AG10803 (cell line): ENCODE measurements at regions not wholly inside any gene's neighbourhood (a gene's known extent, or its start where the extent isn't known, plus 50 kb on each side); places are given as distances from the start of the nearest gene placed in this dataset.
"Not testable (repeated sequence)": the region's sequence is repeated elsewhere in the genome, so short reads cannot be mapped to it uniquely, and the experiment has no call there.

Experiments used
- DNase-seq: peaks from one replicate; pipeline ENCODE4 v3.0.0; 2010; ENCODE audit warnings: low read depth
- H3K4me3 ChIP-seq: 2 replicates; pipeline ENCODE4 v1.5.1; 2011; ENCODE audit warnings: mild to moderate bottlenecking, low read length, control low read depth

DNA sequence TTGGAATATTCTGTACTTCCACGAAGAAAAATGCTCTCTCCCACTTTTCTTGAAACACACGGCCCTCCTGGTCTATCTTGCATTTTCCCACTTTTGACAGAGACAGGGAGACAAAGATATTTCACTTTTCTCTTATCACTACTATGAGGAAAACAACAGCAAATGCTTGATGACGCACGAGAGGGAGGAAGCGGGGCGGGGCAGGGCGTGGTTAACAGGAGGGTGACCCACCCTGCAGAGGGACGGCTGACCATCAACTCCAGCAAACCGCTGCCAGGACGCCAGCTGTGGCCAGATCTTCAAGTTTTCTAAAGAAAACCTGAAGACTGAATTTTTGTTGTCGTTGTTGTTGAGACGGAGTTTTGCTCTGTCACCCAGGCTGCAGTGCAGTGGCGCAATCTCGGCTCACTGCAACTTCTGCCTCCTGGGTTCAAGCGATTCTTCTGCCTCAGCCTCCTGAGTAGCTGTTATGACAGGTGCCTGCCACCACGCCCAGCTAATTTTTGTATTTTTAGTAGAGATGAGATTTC lies 63.8 kb downstream of the NSUN5 start:
- H3K4me3 ChIP-seq, DNase-seq: not testable (repeated sequence)

DNA sequence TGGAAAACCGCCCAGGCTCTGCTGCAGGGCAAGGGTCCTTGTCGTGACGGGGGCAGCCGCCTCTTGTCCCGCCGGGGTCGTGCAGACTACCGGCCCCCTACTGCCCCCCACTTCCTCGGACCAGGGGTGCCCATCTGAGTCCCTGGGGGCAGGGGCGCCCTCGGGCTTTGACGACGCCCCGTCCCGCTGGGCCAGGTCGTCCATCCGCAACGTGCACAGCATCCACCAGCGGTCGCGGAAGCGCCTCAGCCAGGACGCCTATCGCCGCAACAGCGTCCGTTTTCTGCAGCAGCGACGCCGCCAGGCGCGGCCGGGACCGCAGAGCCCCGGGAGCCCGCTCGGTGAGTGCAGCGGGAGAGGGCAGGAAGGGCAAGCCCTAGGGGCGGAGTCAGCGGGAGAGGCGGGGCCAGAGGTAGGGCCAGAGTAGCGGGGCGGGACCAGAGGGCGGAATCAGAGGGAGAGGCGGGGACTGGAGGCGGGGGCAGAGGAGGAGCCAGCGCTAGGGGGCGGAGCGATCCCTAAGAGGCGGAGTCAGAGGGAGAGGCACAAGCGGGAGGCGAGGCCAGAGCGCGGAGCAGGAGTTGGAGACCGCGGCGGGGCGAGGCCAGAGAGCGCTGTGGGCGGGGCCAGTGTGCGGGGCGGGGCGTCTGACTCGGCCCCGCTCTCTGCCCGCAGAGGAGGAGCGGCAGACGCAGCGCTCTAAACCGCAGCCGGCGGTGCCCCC lies 73.5 kb downstream of the NSUN5 start:
- DNase-seq: not testable (repeated sequence)
- peak overlapping the region; percentile 44 for H3K4me3 ChIP-seq

DNA sequence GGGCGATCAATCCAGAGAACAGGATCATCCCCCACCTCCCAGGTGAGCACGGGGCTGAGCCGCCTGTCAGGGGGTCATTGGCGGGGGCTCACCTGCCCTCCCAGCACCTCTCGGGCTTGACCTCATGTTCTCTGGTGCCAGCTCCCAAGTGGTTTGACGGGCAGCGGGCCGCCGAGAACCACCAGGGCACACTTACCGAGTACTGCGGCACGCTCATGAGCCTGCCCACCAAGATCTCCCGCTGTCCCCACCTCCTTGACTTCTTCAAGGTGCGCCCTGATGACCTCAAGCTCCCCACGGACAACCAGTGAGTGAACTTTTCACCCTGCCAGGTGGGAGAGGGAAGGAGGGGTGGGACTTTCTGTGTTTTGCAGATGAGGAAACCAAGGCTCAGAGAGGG lies 82.9 kb downstream of the NSUN5 start:
- DNase-seq, H3K4me3 ChIP-seq: not testable (repeated sequence)

DNA sequence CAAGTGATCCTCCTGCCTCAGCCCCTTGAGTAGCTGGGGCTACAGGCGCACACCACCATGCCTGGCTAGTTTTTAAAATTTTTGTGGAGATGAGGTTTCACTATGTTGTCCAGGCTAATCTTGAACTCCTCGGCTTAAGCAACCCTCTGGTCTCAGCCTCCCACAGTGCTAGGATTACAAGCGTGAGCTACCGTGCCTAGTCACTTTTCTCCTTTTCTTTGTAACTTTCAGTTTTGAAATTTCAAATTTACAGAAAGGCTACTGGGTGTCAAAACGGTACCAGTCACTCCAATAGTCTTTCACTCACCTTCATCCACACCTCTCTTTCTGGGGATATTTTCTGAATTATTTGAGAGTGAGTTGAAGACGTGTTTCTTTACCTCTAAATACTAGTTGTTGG lies 86.9 kb downstream of the NSUN5 start:
- not testable (repeated sequence) for DNase-seq, H3K4me3 ChIP-seq

DNA sequence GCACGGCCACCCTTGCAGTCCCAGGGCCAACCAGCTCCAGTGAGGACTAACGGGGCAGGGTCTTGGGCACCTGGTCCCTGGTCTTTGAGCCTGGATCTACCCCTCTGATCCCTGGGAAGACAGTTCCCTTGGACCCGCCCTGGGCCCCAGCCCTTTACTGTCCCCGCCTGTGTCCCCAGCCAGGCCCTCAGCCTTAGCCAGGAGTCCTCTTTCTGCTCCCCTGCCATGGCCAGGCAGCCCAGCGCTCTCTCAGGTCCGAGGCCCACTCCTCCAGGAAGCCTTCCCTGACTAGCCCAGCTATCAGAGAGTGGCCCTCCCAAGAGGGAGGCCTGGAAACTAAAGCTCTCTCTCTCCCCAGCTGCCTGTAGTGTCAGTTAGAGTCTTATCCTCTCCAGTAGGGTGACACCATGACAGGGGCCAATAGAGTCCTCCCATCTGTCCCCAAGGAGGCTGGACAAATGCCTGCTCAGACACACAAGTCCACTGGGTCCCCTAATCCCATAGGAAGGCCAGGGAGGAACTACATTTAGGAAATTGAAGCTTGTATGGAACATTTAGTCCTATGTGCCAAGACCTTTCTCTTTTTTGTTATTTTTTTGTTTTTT lies 87.8 kb downstream of the NSUN5 start:
- DNase-seq, H3K4me3 ChIP-seq: not testable (repeated sequence)

DNA sequence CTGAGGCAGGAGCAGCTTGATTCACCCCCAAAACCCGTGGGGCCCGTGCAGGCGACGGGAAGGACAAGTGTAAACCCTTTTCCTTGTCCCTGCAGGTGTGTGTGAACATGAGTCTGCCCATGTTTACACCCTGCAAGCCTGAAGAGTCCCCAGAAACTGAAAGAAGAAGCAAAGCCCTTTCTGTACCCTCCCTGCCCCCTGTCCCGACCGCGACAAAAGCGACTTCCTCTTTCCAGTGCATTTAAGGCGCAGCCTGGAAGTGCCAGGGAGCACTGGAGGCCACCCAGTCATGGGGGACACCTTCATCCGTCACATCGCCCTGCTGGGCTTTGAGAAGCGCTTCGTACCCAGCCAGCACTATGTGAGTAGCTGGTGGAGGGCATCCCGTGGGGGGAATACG lies 88.3 kb downstream of the NSUN5 start:
- DNase-seq, H3K4me3 ChIP-seq: not testable (repeated sequence)

DNA sequence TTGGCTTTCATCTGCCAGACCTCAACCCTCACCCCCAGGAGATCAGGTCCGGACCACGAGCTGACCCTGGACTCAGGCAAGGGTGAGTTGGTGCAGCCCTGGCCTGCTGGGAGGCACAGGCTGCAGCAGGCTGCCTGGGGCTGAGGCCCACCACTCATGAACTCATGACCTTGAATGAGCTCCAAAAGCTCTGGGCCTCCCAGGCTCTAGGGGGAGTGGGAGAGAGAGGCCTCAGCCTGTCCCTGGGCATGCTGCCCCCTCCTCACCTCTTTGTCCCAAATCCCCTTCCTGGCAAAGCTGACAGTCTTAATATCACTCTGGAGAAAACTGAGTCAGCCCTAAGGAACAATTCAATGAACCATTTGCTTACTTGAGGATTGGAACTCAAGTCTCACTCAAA lies 89.8 kb downstream of the NSUN5 start:
- not testable (repeated sequence) for H3K4me3 ChIP-seq, DNase-seq

DNA sequence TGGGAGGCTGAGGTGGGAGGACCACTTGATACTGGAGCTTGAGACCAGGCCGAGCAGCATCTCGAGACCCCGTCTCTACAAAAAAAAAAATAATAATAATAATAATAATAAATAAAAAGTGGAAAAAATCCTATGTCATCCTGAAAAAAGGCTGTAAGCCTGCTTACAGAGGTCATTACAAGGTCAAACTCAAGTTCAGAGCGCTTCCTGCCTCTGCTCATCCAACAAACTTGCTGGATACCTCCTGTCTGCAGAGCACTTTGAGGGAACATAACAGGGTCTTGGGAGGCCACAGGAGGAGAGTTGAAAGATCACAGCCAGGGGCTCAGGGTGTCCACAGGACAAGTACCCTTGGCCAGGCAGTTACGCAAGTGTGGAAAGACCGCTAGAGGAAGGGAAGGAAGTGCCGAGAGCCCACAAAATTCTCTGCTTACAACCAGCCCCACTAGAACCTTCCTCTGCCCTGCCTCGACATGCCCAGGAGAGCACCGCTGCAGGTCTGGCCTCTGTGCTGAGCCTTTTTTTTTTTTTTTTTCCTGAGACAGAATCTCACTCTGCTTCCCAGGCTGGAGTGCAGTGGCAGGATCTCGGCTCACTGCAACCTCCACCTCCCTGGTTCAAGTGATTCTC lies 92.5 kb downstream of the NSUN5 start:
- not testable (repeated sequence) for DNase-seq, H3K4me3 ChIP-seq

DNA sequence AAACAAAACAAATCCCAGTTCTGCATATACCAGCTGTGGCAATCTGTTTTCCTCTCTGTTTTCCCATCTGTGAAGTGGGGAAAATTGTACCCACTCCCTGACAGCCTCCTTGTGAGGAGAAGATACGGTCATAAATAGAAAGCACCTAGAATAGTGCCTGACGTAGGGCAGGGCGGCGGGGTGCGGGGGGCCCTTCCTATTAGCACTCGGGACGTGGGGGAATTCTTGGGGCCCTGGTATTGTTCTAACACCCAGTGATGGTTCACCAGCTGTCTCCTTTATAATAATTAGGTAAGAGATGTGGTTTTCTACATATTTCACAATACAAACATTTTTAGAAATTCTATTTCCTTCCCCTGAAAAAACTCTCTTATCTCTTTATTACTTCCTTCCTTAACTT lies 93.4 kb downstream of the NSUN5 start:
- DNase-seq, H3K4me3 ChIP-seq: not testable (repeated sequence)

DNA sequence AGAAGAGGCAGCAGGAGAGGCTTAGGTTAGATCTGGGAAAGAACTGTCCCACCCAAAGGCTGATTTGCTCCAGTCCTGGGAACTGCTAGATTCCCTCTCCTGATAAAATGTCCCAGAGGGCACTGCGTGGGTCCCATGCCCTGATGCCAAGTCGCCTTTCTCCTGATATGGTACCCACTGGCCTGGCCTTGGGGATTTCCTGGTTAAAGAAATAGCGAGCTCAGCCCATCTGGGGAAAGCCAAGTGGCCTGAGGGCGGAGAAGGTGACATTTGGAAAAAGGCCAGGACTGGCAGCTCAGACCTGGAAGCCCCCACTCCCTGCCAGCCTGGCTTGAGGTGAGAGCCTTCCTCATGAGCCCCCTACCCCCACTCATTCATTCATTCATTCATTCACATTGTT lies 94.2 kb downstream of the NSUN5 start:
- not testable (repeated sequence) for H3K4me3 ChIP-seq, DNase-seq

DNA sequence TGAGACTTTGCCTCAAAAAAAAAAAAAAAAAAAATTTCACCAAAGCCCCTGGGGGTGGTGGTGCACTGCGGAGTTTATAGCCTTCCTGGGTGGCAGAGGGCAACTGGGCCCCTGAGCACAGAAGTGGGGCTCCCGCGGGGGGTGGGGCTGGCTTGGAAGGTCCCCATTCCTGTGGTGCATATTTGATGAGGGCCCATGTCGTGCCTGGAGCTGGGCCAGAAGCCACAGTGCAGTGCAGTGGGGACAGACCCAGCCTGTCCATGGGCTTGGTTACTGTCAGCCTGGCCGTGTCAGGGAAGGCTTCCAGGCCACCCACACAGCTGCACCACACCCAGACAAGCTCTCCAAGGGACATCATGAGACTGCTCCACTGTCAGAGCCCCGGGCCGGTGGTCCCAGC lies 95.5 kb downstream of the NSUN5 start:
- DNase-seq, H3K4me3 ChIP-seq: not testable (repeated sequence)

DNA sequence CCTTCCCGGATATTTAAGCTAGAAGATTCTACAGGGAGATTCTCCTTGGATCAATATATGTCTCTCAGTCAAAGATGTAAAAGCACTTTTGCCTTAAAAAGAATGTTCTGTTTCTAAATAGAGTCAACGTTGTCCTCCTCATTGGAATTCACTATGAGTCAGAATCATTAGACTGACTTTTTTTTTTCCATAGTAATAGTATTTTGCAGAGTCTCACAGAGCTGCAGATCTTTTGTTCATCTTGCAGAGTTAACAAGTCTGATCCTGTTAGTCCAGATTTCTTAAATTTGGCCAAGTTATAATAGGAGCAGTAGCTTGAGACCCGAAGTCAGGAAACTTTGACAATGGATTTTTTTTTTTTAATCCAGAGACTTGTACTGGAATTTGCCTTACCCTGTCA lies 103.0 kb downstream of the NSUN5 start:
- H3K4me3 ChIP-seq, DNase-seq: not testable (repeated sequence)

DNA sequence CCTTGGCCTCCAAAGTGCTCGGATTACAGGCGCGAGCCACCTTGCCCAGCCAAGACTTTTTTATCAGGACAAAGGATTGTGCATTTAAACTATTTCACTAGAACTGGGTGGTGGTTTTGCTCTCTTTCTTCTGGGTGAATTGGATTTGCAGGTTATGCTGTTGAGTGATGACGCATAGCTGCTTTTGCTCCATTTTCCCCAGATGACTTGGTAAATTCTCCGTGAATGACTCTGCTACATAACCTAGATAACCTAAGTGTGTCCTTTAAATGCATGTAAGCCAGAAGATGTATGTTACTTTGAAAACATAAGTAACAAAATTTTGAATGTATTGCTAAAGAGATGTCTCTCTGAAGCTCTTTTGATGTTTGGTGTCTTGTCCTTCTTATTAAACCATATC lies 103.7 kb downstream of the NSUN5 start:
- peak; percentile 37 for DNase-seq
- H3K4me3 ChIP-seq: not testable (repeated sequence)

DNA sequence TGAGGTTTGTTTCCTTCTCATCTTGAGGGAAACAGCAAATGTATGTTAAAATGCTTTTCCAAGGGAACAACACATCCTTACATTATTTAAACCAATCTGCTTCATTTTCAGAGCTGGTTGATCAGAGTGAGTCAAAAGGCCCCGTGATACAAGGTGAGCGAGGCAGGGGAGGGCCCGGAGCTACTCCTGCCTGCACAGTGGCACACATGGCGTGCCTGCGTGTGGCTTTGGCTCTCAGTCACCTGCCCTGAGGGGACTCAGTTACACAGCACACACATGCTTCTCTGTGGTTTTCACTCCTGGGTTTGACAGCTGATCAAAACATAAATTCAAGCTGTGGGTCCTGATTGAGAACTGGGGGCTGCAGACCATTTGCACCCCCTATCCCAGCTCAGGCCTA lies 105.3 kb downstream of the NSUN5 start:
- not testable (repeated sequence) for DNase-seq

DNA sequence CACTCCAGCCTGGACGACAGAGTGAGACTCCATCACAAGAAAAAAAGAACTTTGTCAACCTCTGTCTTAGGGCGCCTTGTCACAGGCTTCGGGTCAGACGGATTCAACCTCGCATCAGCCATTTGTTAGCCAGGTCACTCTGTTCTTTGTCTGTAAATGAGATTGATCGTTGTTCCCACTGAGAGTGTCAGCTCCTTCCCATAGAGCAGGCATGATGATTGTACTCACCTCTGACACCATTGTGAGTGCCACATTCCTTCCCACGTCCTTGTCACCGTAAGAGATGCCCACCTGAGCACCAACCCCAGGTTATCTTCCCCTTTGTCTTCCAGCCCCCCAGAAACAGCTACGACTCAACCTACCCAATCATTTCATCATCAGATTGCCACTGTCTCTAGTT lies 107.4 kb downstream of the NSUN5 start:
- H3K4me3 ChIP-seq, DNase-seq: not testable (repeated sequence)

More for the DNA sequence above, 105.3 kb downstream of the NSUN5 start:
- H3K4me3 ChIP-seq: not testable (repeated sequence)

DNA sequence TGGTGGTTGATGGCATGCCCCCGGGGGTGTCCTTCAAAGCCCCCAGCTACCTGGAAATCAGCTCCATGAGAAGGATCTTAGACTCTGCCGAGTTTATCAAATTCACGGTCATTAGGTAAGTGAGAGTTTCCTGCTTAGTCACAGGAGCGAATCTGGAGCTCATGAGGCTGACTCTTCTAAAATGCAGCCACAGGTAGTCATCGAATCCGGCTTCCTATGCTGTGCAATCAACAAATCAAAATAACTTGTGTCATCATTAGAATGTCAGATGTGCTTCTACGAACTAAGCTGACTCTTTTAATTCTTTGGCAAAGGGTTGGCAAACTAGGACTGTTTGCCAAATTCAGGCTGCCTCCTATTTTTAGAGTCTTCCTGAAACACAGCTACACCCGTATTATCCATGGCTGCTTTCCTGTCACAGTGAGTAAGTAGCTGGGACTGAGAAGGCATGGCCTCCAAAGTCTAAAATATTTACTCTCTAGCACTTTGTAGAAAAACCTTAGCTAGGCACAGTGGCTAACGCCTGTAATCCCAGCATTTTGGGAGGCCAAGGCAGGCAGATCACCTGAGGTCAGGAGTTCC lies 108.0 kb downstream of the NSUN5 start:
- H3K4me3 ChIP-seq, DNase-seq: not testable (repeated sequence)

DNA sequence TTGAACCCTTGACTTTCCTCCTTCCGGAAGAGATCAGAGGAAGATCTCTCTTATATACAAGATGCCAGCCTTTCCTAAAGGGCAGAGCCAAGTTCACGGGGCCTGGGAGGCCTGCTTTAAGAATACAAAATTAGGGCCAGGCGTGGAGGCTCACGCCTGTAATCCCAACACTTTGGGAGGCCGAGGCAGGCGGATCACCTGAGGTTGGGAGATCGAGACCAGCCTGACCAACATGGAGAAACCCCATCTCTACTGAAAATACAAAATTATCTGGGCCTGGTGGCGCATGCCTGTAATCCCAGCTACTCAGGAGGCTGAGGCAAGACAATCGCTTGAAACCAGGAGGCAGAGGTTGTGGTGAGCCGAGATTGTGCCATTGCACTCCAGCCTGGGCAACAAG lies 108.2 kb upstream of the SPDYE9 start:
- not testable (repeated sequence) for DNase-seq, H3K4me3 ChIP-seq

DNA sequence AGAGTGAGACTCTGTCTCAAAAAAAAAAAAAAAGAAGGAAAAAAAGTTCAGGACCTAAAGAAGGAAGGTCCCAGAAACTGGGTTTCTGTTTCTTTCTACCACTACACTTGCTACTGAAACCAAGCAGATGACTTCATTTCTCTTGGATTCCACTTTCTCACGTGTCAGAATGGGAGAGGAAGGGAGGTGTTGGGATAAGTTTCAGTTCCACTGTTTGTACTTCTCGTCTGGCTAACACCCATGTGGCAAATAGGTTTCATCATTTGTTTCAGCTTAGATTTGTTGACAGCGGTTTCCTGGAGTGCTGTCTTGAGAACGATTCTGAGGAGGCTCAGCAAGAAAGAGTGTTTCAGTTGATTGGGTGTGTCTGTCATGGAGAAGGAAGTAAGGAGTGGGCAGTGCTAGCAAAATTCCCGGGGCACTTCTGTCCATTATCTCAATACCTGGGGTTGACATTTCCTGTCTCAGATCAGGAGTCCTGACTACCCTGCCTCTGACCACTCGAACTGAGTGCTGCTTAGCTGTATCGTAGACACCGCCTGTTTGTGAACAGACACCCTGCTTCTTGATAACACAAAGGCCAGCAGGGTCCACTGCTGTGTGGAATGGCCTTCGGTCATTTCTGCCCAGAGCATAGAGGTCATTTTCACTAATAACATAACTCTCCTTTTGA lies 104.8 kb upstream of the SPDYE9 start:
- not testable (repeated sequence) for DNase-seq, H3K4me3 ChIP-seq

DNA sequence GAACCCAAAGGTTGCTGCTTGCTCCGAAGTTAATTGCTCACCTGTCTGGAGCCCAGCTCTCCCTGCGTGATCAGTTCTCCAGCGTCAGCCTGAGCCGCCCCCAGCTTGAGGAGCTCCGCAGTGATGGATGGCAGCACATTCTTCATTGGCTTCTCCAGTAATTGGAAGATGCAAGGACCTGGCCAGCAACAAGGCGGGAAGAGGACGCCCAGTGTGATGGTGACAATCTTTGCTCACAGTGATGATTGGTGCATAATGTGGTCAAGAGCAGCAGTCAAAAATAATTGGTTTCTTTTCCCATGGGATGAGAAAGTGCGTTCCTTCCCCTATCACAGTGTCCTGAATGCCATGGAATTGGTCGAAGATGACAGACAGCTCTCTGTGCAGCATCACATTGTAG lies 102.4 kb upstream of the SPDYE9 start:
- not testable (repeated sequence) for H3K4me3 ChIP-seq, DNase-seq
